SK-N-MC (cell line): ENCODE measurements at regions not wholly inside any gene's neighbourhood (a gene's known extent, or its start where the extent isn't known, plus 50 kb on each side); places are given as distances from the start of the nearest gene placed in this dataset.

Experiments
- EZH2 ChIP-seq: fragments of 200-600 bp; sonication (generic); IDR thresholded peaks from one replicate; pipeline ENCODE4 v1.6.1; 2017; ENCODE audit warnings: antibody characterized with exemption
- FOXP2 ChIP-seq: optimal IDR thresholded peaks from 2 replicates; pipeline ENCODE3; 2011; ENCODE audit warnings: mild to moderate bottlenecking, moderate library complexity; ENCODE audit not compliant: insufficient read depth; ENCODE audit errors: extremely low read length, control extremely low read depth
- POLR2AphosphoS5 ChIP-seq: IDR thresholded peaks from 2 replicates; pipeline ENCODE4 v1.6.1; 2012; ENCODE audit warnings: mild to moderate bottlenecking, low read depth, low read length, borderline replicate concordance

DNA sequence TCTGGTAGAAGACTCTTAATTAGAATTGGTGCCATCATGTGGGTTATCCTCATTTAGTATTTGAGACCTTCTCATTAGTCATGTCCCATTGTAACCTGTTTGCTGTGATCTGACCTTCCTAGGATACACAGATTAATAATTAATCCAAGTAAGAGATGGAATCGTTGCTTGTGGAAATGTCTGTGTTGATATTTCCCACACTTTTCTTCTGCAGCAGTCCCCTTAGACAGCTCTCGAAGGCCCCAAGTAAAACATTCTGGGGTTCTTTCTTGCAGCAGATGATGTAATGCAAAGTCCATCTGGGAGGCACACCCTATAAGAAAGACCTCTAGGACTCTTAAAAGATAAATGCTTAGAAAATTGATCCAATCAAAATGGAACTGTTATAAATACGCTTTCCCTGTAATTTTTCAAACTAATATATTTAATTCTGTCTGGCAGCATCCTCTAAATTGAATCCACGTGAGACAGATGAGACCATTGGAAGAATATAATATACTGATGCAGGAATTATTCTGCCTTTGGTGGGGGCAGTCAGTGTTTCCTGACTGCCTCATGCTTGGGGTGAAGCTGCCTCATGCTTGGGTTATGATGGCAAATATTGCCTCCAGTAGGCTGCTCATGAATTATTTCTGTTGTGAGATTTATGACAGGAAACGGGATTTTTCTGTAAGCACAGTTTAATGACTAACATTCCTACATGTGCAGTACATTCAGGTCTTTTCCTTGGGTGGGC, 54.5 kb upstream of the ARMC2 start:
- TF ChIP-seq EZH2 (no peak), POLR2AphosphoS5 (no peak), FOXP2 (no peak)
